ENCODE measurements at regions not wholly inside any gene's neighbourhood (a gene's known extent, or its start where the extent isn't known, plus 50 kb on each side); places are given as distances from the start of the nearest gene placed in this dataset.
A peak's percentile ranks its signal among the peaks of the same experiment; 100 is the strongest.

DNA sequence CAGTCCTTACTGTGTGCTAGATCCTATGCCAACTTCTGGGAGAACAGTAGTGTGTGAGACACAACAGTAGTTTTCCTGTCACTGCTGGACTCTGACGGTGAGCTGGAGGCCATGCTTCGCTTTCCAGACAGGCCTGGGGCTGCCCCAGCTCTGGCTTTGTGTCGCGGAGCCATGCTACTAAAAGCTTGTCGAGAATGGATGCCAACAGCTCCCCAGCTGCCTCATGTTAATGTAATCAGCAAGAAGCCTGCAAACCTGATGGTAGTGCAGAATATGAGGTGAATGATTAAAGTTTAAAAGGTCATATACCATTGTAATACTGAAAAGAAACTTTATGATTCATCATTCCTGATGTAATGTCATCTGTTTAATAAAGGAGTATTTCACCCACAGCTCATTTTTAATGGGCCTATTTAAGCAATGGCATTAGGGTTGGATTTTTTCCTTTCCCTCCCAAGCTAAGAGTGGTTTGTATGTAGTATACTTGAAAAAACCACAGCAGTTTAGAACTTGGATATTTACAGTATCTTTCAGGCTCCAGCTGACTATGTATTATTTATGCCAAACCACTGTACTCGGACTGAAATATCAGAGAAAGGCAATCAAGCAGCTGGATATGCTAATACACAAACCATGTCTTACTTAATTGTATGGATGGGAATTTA lies 343.0 kb downstream of the NUF2 start:
- DNase-seq, result no peak

DNA sequence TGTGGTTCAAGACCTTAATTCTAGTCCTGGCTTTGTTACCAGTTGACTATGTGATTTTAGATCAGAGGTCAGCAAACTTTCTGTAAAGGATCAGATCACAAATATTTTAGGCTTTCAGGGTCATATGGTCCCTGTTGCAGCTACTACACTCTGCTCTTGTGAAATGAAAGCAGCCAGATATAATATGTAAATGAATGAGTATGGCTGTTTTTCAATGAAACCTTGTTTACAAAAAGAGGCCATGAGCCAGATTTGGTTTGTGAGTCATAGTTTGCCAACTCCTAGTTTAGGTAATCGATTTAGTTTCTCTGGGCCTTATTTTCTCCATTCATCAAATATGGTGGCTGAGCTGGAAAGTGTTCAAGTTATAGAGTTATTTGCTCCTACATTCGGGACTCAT lies 346.7 kb downstream of the NUF2 start:
- no peak for DNase-seq

DNA sequence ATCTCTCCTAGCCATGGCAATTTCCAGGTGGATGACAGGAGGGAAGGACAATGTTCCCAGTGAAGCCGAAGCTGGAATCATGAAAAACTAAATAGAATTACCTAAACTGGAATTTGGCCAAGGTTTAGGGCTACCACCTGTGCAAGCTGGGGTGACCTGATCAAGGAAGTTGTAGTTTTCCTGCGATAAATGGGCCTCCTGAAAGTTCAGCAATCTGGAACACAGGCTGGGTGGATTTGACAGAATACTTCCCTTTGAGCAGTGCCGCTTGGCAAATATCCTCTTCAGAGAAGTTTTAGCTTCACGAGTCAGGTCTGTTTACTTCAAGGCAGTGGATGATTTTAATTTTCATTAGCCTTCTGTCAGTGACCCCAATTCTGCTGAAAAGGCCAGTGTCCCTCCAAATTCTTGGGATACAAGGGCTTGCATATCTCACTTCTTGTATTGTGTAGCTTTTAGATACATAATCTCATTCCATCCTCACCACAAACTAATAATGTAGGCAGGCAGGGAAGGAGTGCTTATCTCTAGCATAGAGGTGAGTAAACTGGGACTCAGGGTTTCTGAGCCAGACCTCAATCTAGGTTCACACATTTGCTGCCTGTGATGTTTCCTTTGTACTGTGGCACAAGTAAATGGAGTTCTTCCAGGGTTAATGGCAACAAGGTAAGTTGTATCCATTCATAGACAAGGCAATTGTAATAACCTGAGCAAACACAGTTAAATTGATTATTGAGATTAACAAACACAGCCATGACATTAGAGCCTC lies 349.4 kb downstream of the NUF2 start:
- DNase-seq, result no peak

DNA sequence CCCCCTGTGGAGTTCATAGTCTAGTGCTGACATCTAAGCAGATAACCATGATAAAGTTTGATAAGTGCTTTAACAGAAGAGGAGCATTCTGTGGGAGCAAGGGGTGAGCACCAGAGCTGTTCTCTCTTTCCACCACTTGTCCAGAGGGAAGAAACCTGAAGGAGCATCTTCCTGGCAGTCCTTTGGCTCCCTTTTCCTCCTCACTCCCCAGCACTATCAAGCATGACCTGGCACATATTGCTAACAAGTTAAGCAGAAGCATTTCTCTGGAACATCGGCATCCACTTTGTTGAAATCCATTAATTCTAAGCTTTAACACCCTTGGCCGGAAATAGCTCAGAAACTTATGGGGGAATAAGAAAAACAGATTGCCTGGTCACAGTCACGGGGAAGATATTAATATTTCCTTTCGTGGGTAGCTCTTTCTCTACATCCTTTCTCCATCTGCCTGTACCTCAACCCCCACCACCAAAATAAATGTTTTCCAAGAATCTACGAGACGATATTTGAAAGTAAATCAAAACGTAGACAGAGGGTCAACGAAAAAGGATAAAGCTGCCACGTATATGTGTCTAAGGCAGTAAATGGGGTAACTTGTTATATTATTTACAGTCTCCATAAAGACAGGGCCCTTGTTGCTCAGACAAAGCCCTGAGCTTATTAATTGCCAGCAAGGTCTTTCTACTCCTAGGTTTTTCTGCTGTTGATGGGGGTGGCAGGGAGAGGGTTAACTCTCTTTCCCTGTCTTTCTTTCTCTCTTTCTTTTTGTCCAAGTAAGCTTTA lies 351.4 kb downstream of the NUF2 start:
- peak; percentile 27 for DNase-seq

- peak; percentile 23 for DNase-seq
Measured at GRCh38 chr1:163673759-163674151, 352.0 kb downstream of the NUF2 start.

- no peak for DNase-seq
Measured at GRCh38 chr1:163674236-163674635, 352.5 kb downstream of the NUF2 start.

GRCh38 chr1:163684785-163685184 lies 363.0 kb downstream of the NUF2 start:
- DNase-seq, result no peak

- DNase-seq, result no peak
Measured at GRCh38 chr1:163692266-163692665, 370.5 kb downstream of the NUF2 start.

GRCh38 chr1:163697137-163697536 lies 375.4 kb downstream of the NUF2 start:
- DNase-seq, result no peak

GRCh38 chr1:163701783-163702374 lies 380.1 kb downstream of the NUF2 start:
- no peak for DNase-seq

DNA sequence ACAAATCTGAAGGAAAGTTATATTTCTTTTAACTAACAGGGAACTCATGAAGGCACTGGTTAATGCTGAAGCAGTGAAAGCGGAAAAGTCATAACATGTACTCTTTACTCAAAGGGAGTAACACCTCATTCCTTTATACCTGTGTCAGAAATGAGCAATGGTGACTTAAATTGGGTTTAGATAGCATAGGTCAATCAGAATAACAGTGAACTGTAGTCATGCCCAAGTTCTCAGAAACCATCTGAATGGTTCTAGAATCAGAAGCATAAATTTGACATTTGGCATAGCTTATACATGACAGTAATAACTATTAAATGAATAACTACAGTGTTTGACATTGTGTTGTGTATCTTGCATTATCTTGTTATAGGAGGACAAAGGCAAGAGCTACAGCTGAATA lies 382.0 kb downstream of the NUF2 start:
- DNase-seq, result no peak

- DNase-seq, result no peak
Measured at GRCh38 chr1:163706915-163707314, 385.2 kb downstream of the NUF2 start.

DNA sequence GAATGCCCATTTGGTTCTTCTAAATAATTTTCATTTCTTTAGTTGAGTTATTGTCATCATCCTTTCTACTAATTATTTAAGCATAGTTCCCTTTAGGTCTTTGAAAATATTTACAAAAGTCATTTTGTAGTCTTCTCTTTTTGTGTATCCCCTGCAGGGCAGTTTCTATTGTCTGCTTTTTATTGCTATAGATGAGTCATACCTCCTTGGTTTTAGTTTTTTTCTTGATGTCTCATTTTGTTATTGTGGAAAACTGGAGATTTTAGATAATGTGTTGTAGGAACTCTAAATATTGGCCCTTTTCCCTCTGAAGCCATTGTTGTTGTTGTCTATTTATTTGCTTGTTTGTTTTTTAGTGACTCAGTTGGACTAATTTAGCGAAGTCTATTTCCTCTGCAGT lies 387.9 kb downstream of the NUF2 start:
- no peak for DNase-seq

DNA sequence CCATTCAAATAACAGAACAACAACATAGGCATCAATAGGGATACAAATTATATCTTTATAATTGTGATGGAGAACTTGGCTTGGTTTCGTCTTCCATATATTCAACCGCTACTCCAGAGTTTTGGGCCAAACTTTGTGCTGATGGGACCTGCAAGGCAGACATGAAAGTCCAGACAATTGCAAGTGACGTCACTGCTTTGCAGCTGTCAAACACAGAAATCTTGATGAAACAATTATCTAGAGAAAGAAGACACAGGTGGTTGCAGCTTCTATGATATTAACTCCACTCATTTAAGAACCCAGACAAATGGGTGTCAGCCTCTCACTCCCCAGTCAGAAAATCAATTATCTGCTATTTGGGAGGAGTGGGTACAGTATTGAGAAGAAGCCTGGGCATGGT lies 390.6 kb downstream of the NUF2 start:
- DNase-seq, result no peak

GRCh38 chr1:163720294-163720693 lies 398.5 kb downstream of the NUF2 start:
- DNase-seq, result no peak

- no peak for DNase-seq
Measured at GRCh38 chr1:163725551-163725950, 403.8 kb downstream of the NUF2 start.

- no peak for DNase-seq
Measured at GRCh38 chr1:163730411-163730821, 408.7 kb downstream of the NUF2 start.

- no peak for DNase-seq
Measured at GRCh38 chr1:163737261-163737660, 415.5 kb downstream of the NUF2 start.

- no peak for DNase-seq
Measured at GRCh38 chr1:163744301-163744887, 422.6 kb downstream of the NUF2 start.

- no peak for DNase-seq
Measured at GRCh38 chr1:163745204-163745603, 423.4 kb downstream of the NUF2 start.

DNA sequence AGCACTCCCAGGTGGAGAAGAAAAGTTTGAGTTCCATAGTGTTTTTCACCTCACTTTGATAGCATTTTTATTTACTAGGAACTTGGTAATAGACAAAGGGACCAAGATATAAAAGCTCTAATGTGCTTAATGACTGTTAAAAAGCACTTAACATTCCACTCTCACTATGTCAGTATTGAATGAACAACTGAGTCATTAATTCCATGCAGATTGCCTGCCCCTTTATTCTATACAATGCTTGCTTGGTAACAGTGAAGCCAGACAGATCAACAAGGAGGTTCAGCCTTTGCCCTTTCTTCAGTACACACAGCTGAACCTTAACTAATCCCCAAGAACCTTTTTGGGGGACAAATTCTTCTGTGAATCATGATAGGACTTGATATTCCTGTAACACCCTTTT lies 425.5 kb downstream of the NUF2 start:
- DNase-seq, result no peak

DNA sequence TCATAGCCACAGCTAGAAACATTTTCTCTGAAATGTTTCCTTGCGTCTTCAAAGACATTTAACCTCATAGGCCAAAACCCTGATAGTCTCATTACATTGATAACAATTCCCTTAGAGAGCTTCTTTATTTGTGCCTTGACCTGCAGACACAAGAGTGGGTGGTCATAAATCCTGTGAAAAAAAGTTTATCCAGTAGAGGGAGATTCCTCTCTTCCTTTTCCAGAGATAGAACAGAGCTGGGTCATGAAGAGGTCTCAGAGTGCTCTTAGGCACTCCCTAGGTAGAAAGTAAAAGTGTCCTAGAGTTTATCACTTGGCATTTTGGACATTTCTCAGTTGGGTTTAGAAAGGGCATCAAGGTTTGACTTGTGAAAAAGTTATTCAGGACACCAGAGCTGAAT lies 426.1 kb downstream of the NUF2 start:
- DNase-seq, result no peak

Data from left hindlimb (tissue), 1 donor.